Neural crest cell (in vitro differentiated cells): ENCODE measurements at regions not wholly inside any gene's neighbourhood (a gene's known extent, or its start where the extent isn't known, plus 50 kb on each side); places are given as distances from the start of the nearest gene placed in this dataset.

Source experiments
- DNase-seq: peaks from one replicate; pipeline ENCODE4 v3.0.0; 2021; ENCODE audit warnings: low read depth, mixed read lengths, low spot score
- H3K27ac Mint-ChIP-seq: one replicate; pipeline ENCODE4 v1.8.0; 2021; ENCODE audit warnings: mild to moderate bottlenecking, mixed read lengths; ENCODE audit not compliant: unreplicated experiment
- H3K27me3 Mint-ChIP-seq: 2 replicates; pipeline ENCODE4 v1.8.0; 2021; ENCODE audit warnings: low read depth, mild to moderate bottlenecking, mixed read lengths
- H3K36me3 Mint-ChIP-seq: 2 replicates; pipeline ENCODE4 v1.8.0; 2021; ENCODE audit warnings: low read depth, mild to moderate bottlenecking, mixed read lengths
- H3K4me1 Mint-ChIP-seq: 2 replicates; pipeline ENCODE4 v1.8.0; 2021; ENCODE audit warnings: mixed read lengths
- H3K4me3 Mint-ChIP-seq: one replicate; pipeline ENCODE4 v1.8.0; 2021; ENCODE audit warnings: mild to moderate bottlenecking, mixed read lengths
- H3K9me3 Mint-ChIP-seq: 2 replicates; pipeline ENCODE4 v1.8.0; 2021; ENCODE audit warnings: mixed read lengths
- CTCF ChIP-seq: fragments of 200-600 bp; sonication (generic); conservative IDR thresholded peaks from 2 replicates; pipeline ENCODE4 v1.5.0; 2021; ENCODE audit warnings: antibody characterized with exemption, mild to moderate bottlenecking

GRCh38 chr1:8097908-8098307, 71.8 kb upstream of the ERRFI1 start:
- Mint-ChIP-seq H3K27ac (no peak overlapping the region), H3K27me3 (no peaks in the 10 kb centered on the region), H3K4me1 (peaks cover 17% of the 10 kb centered on the region), H3K36me3 (no peaks in the 10 kb centered on the region), H3K4me3 (no peak overlapping the region), H3K9me3 (no peaks in the 10 kb centered on the region)
- no peak for TF ChIP-seq CTCF
- DNase-seq = no peak

GRCh38 chr1:8097077-8097799, 71.1 kb upstream of the ERRFI1 start:
- Mint-ChIP-seq H3K27me3 (no peaks in the 10 kb centered on the region), H3K4me3 (no peak overlapping the region), H3K4me1 (peaks cover 24% of the 10 kb centered on the region), H3K27ac (no peak overlapping the region), H3K9me3 (no peaks in the 10 kb centered on the region), H3K36me3 (no peaks in the 10 kb centered on the region)
- TF ChIP-seq CTCF = no peak
- no peak for DNase-seq

GRCh38 chr1:8096105-8097011, 70.2 kb upstream of the ERRFI1 start:
- no peak for DNase-seq
- Mint-ChIP-seq H3K36me3 (no peaks in the 10 kb centered on the region), H3K27me3 (no peaks in the 10 kb centered on the region), H3K9me3 (no peaks in the 10 kb centered on the region), H3K4me3 (no peak overlapping the region), H3K27ac (no peak overlapping the region), H3K4me1 (peaks cover 24% of the 10 kb centered on the region)
- TF ChIP-seq CTCF = no peak

GRCh38 chr1:8095584-8095983, 69.5 kb upstream of the ERRFI1 start:
- no peak for DNase-seq
- no peak for TF ChIP-seq CTCF
- Mint-ChIP-seq H3K9me3 (no peaks in the 10 kb centered on the region), H3K36me3 (no peaks in the 10 kb centered on the region), H3K4me1 (peaks cover 24% of the 10 kb centered on the region), H3K27ac (no peak overlapping the region), H3K27me3 (no peaks in the 10 kb centered on the region), H3K4me3 (no peak overlapping the region)

- DNase-seq = no peak
- H3K4me1 Mint-ChIP-seq = peaks cover 24% of the 10 kb centered on the region
- H3K27ac Mint-ChIP-seq = no peak overlapping the region
- no peaks in the 10 kb centered on the region for H3K27me3 Mint-ChIP-seq
- no peak for TF ChIP-seq CTCF
- no peaks in the 10 kb centered on the region for H3K9me3 Mint-ChIP-seq
- H3K4me3 Mint-ChIP-seq = no peak overlapping the region
- H3K36me3 Mint-ChIP-seq = no peaks in the 10 kb centered on the region
These were observed 68.6 kb upstream of the ERRFI1 start for GRCh38 chr1:8094481-8095241.
